ENCODE measurements at regions not wholly inside any gene's neighbourhood (a gene's known extent, or its start where the extent isn't known, plus 50 kb on each side); places are given as distances from the start of the nearest gene placed in this dataset.

DNA sequence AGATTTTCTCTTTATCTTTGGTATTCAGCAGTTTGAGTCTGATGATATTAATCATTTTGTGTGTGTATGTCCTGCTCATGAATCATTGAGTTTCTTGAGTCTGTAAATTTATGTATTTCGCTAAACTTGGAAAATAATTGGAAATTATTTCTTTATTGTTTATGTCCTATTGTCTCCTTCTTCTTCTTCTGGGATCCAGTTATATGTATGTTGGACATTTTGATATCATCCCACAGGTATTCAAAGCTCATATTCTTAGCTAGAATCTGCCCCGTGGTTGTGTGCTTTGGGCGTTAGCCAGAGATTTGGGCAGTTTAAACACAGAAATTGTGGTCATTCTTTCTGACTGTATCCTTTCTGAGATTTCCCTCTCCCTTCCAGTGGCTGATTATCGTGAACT lies 243.0 kb upstream of the SPRED2 start (continued):
- TF ChIP-seq JUN (IDR thresholded peaks at IDR 0.05; ENCODE audit: low read depth, low read length) (no peak), SIN3A (conservative IDR thresholded peaks at IDR 0.05 in 1 of 2, IDR thresholded peaks at IDR 0.05 in 1 of 2; ENCODE audit: low read depth in 1 of 2, low read length in 2 of 2) (no peak), ASH2L (IDR thresholded peaks at IDR 0.05; ENCODE audit: low read length) (no peak), SIX5 (IDR thresholded peaks at IDR 0.05; ENCODE audit: low read depth, low read length) (no peak), NRF1 (IDR thresholded peaks at IDR 0.05; ENCODE audit: low read depth, low read length) (no peak), BRCA1 (IDR thresholded peaks at IDR 0.05; ENCODE audit: low read depth, low read length) (no peak), PHF8 (conservative IDR thresholded peaks at IDR 0.05; ENCODE audit: low read depth, low read length) (no peak), POU5F1 (IDR thresholded peaks at IDR 0.05; ENCODE audit: low read depth, low read length) (no peak)
